HCT116 (cell line): ENCODE measurements at regions not wholly inside any gene's neighbourhood (a gene's known extent, or its start where the extent isn't known, plus 50 kb on each side); places are given as distances from the start of the nearest gene placed in this dataset.

ENCODE experiments used
- ATAC-seq: fragments of 200-7000 bp; cut with Tn5 transposase; 2 replicates; pipeline ENCODE4 v1.9.1; 2020; ENCODE audit warnings: mild to moderate bottlenecking, moderate library complexity
- BruUV-seq: library from RNA; stranded (reverse); fragments of 400-500 nt; replicated peaks from 2 replicates; lab custom pipeline; 2021; lab: Mats Ljungman, UMichigan
- CTCF ChIA-PET: fragments of 300-600 bp; sonication (Branson Sonifier 250); formaldehyde crosslinking; loops from one replicate; lab custom pipeline; 2021; ENCODE audit warnings: antibody characterized with exemption; lab: Charles Lee
- POLR2A ChIA-PET: fragments of 300-600, 350-600 bp; sonication (Branson Sonifier 250); formaldehyde crosslinking; loops from one replicate; lab custom pipeline; 2021; ENCODE audit warnings: antibody characterized with exemption; lab: Charles Lee
- RAD21 ChIA-PET, 2 experiments: fragments of 300-600 bp; sonication (Branson Sonifier 250); formaldehyde crosslinking; loops; one replicate each; lab custom pipeline; 2023; ENCODE audit warnings: low total read pairs in 2 of 2; ENCODE audit not compliant: uncharacterized antibody in 2 of 2, unreplicated experiment in 2 of 2, low non-redundant PET in 1 of 2; lab: Charles Lee
- DNase-seq: peaks from one replicate; pipeline ENCODE4 v3.0.0-alpha.2; 2010; ENCODE audit warnings: low read depth, low spot score
- H2AFZ ChIP-seq: fragments of 200-600 bp; shearing (Covaris generic), sonication (generic); 2 replicates; pipeline ENCODE4 v1.6.1; 2017; ENCODE audit warnings: low read depth, mixed run types, mixed read lengths, antibody characterized with exemption, low read length; ENCODE audit not compliant: poor library complexity, severe bottlenecking
- H3K27ac ChIP-seq: 2 replicates; pipeline ENCODE4 v1.5.1; 2012; ENCODE audit warnings: low read depth, low read length
- H3K27me3 ChIP-seq: fragments of 200-600 bp; sonication (generic); 2 replicates; pipeline ENCODE4 v1.6.1; 2016; ENCODE audit warnings: mixed run types, low read length, mixed read lengths; ENCODE audit not compliant: insufficient read depth
- H3K36me3 ChIP-seq, 2 experiments: fragments of 200-500 bp in 1 of 2; fragments of 200-600 bp in 1 of 2; sonication (Bioruptor generic) in 1 of 2; sonication (generic) in 1 of 2; 2 replicates each; pipeline versions ENCODE4 v1.5.1 to v1.6.1; 2014 to 2016; ENCODE audit warnings: low read length in 2 of 2, inconsistent platforms in 1 of 2, mixed read lengths in 1 of 2, mixed run types in 1 of 2; ENCODE audit not compliant: insufficient read depth in 2 of 2, control insufficient read depth in 1 of 2
- H3K4me1 ChIP-seq, 2 experiments: fragments of 200-600 bp in 1 of 2; sonication (generic) in 1 of 2; 2 replicates each; pipeline versions ENCODE4 v1.5.1 to v1.6.1; 2012 to 2017; ENCODE audit warnings: low read length in 2 of 2, inconsistent platforms in 1 of 2, mild to moderate bottlenecking in 1 of 2, mixed read lengths in 1 of 2, mixed run types in 1 of 2, moderate library complexity in 1 of 2; ENCODE audit not compliant: insufficient read depth in 2 of 2, control insufficient read depth in 1 of 2
- H3K4me2 ChIP-seq: fragments of 200-600 bp; sonication (generic); 2 replicates; pipeline ENCODE4 v1.6.1; 2017; ENCODE audit warnings: mixed run types, low read length, mixed read lengths
- H3K4me3 ChIP-seq, 2 experiments: fragments of 200-600 bp in 1 of 2; sonication (generic) in 1 of 2; replicated peaks in 1 of 2; 2 replicates each; pipeline ENCODE4 v1.5.1; 2011 to 2016; ENCODE audit warnings: low read length in 2 of 2, control low read depth in 1 of 2, low read depth in 1 of 2, mild to moderate bottlenecking in 1 of 2, mixed read lengths in 1 of 2, mixed run types in 1 of 2
- H3K79me2 ChIP-seq: fragments of 200-600 bp; sonication (generic); 2 replicates; pipeline ENCODE4 v1.6.1; 2017; ENCODE audit warnings: mild to moderate bottlenecking, mixed run types, low read length, moderate library complexity, mixed read lengths; ENCODE audit not compliant: insufficient read depth
- H3K9ac ChIP-seq: fragments of 200-600 bp; sonication (generic); 2 replicates; pipeline ENCODE4 v1.6.1; 2016; ENCODE audit warnings: low read length, mixed read lengths
- H3K9me2 ChIP-seq: fragments of 200-600 bp; sonication (generic), shearing (Covaris generic); 2 replicates; pipeline ENCODE4 v1.6.1; 2017; ENCODE audit warnings: mixed run types, mild to moderate bottlenecking, moderate library complexity; ENCODE audit not compliant: insufficient read depth
- H3K9me3 ChIP-seq, 2 experiments: fragments of 200-500 bp in 1 of 2; fragments of 200-600 bp in 1 of 2; sonication (Bioruptor generic) in 1 of 2; sonication (generic) in 1 of 2; 2 replicates each; pipeline ENCODE4 v1.6.1; 2014 to 2017; ENCODE audit warnings: low read length in 2 of 2, mixed read lengths in 2 of 2, inconsistent platforms in 1 of 2, low read depth in 1 of 2, mild to moderate bottlenecking in 1 of 2, mixed run types in 1 of 2, moderate library complexity in 1 of 2; ENCODE audit not compliant: control insufficient read depth in 1 of 2, insufficient read depth in 1 of 2
- H4K20me1 ChIP-seq: fragments of 200-600 bp; sonication (generic), shearing (Covaris generic); 2 replicates; pipeline ENCODE4 v1.6.1; 2017; ENCODE audit warnings: mixed run types, mild to moderate bottlenecking, moderate library complexity; ENCODE audit not compliant: insufficient read depth
- CBX3 ChIP-seq: IDR thresholded peaks from 2 replicates; pipeline ENCODE4 v1.6.1; 2012; ENCODE audit warnings: low read depth
- CEBPB ChIP-seq: IDR thresholded peaks from 2 replicates; pipeline ENCODE4 v1.6.1; 2012; ENCODE audit warnings: low read depth
- ELF1 ChIP-seq: IDR thresholded peaks from 2 replicates; pipeline ENCODE4 v1.6.1; 2012; ENCODE audit warnings: low read depth, borderline replicate concordance
- EZH2phosphoT487 ChIP-seq: fragments of 200-600 bp; IDR thresholded peaks from 2 replicates; pipeline ENCODE4 v1.6.1; 2018; ENCODE audit warnings: antibody characterized with exemption, borderline replicate concordance
- JUND ChIP-seq: IDR thresholded peaks from 2 replicates; pipeline ENCODE4 v1.6.1; 2012
- POLR2A ChIP-seq: IDR thresholded peaks from 2 replicates; pipeline ENCODE4 v1.7.0; 2011; ENCODE audit warnings: borderline replicate concordance; ENCODE audit not compliant: insufficient read depth, insufficient read length; ENCODE audit errors: extremely low read depth
- POLR2AphosphoS5 ChIP-seq: IDR thresholded peaks from 2 replicates; pipeline ENCODE4 v1.6.1; 2011; ENCODE audit warnings: mild to moderate bottlenecking, low read depth, low read length, moderate library complexity
- RAD21 ChIP-seq: IDR thresholded peaks from 2 replicates; pipeline ENCODE4 v1.6.1; 2012; ENCODE audit warnings: low read depth, mild to moderate bottlenecking
- SIN3A ChIP-seq: IDR thresholded peaks from 2 replicates; pipeline ENCODE4 v1.6.1; 2012; ENCODE audit warnings: low read depth
- SP1 ChIP-seq: IDR thresholded peaks from 2 replicates; pipeline ENCODE4 v1.6.1; 2012; ENCODE audit warnings: low read depth
- SRF ChIP-seq: IDR thresholded peaks from 2 replicates; pipeline ENCODE4 v1.6.1; 2012; ENCODE audit warnings: low read depth
- TCF7L2 ChIP-seq: IDR thresholded peaks from 2 replicates; pipeline ENCODE4 v1.7.0; 2011; ENCODE audit warnings: borderline replicate concordance, inconsistent platforms; ENCODE audit not compliant: insufficient read depth, insufficient read length; ENCODE audit errors: extremely low read depth
- YY1 ChIP-seq: IDR thresholded peaks from 2 replicates; pipeline ENCODE4 v1.6.1; 2011; ENCODE audit warnings: low read length, low read depth, moderate library complexity, mild to moderate bottlenecking; ENCODE audit not compliant: insufficient replicate concordance; ENCODE audit errors: extremely low read depth
- ZFX ChIP-seq: fragments of 450-650 bp; IDR thresholded peaks from 2 replicates; pipeline ENCODE4 v1.6.1; 2017
- ZNF274 ChIP-seq: fragments of 200-500 bp; sonication (Bioruptor generic); IDR thresholded peaks from 2 replicates; pipeline ENCODE4 v1.6.1; 2014; ENCODE audit warnings: mild to moderate bottlenecking, low read depth, low read length, inconsistent platforms
- intact Hi-C: fragments of 100-400 bp; cut with micrococcal nuclease; formaldehyde crosslinking; loops from 2 replicates; pipeline ENCODE4 v1.10.0; 2022
- TF ChIP-seq, protein P1 (sequence below), 3 experiments: fragments of 200-600 bp in 1 of 3; sonication (generic) in 1 of 3; IDR thresholded peaks in 2 of 3; conservative IDR thresholded peaks in 1 of 3; 2 replicates each; pipeline ENCODE4 v1.5.1; 2012 to 2017; ENCODE audit warnings: low read depth in 2 of 3, low read length in 2 of 3, antibody characterized with exemption in 1 of 3, borderline replicate concordance in 1 of 3, control low read depth in 1 of 3, mild to moderate bottlenecking in 1 of 3, mixed read lengths in 1 of 3, mixed run types in 1 of 3, moderate library complexity in 1 of 3; ENCODE audit not compliant: insufficient read depth in 1 of 3
- TF ChIP-seq, protein P2 (sequence below): IDR thresholded peaks from 2 replicates; pipeline ENCODE4 v1.6.1; 2012

DNA sequence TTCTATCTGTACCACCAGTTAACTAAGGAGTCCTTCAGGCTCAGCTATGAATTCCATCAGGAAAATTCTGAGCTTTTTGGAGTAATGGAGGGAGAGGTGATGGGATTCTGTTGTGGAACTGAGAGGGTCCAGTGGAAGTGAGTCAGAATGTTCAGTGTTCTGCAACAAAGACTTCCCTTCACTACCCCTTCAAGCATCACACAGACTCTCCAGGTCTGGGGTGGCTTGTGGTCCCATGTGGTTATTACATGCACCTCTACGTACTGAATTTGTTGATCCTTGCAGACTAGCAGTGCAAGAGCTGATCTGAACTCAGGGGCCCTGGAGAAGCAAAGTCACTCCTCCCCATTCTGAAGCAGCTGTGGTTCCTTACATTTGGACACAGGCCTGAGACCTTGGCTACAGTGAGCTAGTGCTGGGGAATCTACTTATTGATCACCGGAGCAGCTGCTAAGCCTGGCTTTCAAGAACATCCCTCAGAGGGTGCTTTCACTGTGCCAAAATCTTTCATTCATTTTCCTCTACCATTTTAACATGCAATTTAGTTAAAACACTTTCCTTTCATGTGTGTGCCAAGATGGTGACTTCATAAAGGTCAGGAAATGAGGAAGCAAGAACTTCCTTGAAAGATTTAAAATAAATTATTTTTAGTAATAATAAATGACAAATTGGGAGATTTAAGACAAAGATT, 75.0 kb upstream of the TNC start:
- POLR2A ChIA-PET: no interaction called here
- H2AFZ ChIP-seq: no peak overlapping the region
- TF ChIP-seq ZNF274 (no peak), ZFX (no peak), TCF7L2 (no peak), POLR2A (no peak), YY1 (no peak)
- TF ChIP-seq, protein P1, sequence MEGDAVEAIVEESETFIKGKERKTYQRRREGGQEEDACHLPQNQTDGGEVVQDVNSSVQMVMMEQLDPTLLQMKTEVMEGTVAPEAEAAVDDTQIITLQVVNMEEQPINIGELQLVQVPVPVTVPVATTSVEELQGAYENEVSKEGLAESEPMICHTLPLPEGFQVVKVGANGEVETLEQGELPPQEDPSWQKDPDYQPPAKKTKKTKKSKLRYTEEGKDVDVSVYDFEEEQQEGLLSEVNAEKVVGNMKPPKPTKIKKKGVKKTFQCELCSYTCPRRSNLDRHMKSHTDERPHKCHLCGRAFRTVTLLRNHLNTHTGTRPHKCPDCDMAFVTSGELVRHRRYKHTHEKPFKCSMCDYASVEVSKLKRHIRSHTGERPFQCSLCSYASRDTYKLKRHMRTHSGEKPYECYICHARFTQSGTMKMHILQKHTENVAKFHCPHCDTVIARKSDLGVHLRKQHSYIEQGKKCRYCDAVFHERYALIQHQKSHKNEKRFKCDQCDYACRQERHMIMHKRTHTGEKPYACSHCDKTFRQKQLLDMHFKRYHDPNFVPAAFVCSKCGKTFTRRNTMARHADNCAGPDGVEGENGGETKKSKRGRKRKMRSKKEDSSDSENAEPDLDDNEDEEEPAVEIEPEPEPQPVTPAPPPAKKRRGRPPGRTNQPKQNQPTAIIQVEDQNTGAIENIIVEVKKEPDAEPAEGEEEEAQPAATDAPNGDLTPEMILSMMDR (IDR thresholded peaks at IDR 0.05 in 2 of 3, conservative IDR thresholded peaks at IDR 0.05 in 1 of 3; ENCODE audit: borderline replicate concordance in 1 of 3, insufficient read depth in 1 of 3, low read depth in 2 of 3, low read length in 2 of 3): no peak
- TF ChIP-seq, all 23 proteins: peak for 0
- Histone ChIP-seq H3K9me2 (no peaks in the 10 kb centered on the region), H3K27ac (no peak overlapping the region), H3K27me3 (no peaks in the 10 kb centered on the region; the same call in 1 of the 2 replicates), H3K4me1 (peaks cover 0 to 2% of the 10 kb centered on the region in 2 experiments; a peak in 1 of 4 replicates), H3K79me2 (no peaks in the 10 kb centered on the region), H3K9ac (no peak overlapping the region), H3K4me3 (no peak overlapping the region), H3K36me3 (no peaks in the 10 kb centered on the region), H3K4me2 (no peak overlapping the region), H4K20me1 (no peaks in the 10 kb centered on the region), H3K9me3 (peaks cover 0 to 5% of the 10 kb centered on the region in 2 experiments; a peak in 1 of 4 replicates)
- DNase-seq (no peak), ATAC-seq (no peak)
- RAD21 ChIA-PET: no interaction called here
- no TSS peak for BruUV-seq
- CTCF ChIA-PET: no interaction called here
- intact Hi-C loops: no loop called here

DNA sequence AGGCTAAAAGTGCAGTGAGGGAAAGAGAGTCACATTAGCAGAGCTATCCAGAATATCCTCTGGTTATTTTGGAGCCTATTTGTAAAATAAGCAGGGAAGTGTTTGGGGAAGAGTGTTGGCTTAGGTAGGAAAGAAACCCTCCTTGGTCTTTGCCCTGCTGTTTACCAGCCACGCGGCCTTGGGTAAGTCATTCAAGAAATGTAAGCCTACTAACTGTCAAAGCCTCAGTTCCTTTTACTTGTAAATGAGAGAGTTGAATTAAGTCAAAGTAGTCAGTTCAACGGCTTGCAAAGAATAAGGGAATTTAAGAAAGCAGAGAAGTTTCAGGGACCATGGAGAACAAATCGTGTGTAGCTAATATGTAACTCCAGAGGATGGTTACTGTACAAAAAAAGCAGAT, 75.8 kb upstream of the TNC start:
- ATAC-seq: no peak
- ChIA-PET CTCF (no interaction called here), POLR2A (no interaction called here), RAD21 (no interaction called here)
- H2AFZ ChIP-seq: no peak overlapping the region
- no peaks in the 10 kb centered on the region for H3K9me2 ChIP-seq
- H3K27me3 ChIP-seq: no peaks in the 10 kb centered on the region; the same call in 1 of the 2 replicates
- no peak overlapping the region for H3K4me3 ChIP-seq
- no peaks in the 10 kb centered on the region for H3K36me3 ChIP-seq
- DNase-seq: no peak
- H3K4me2 ChIP-seq: no peak overlapping the region
- TF ChIP-seq RAD21 (no peak), CEBPB (no peak), EZH2phosphoT487 (no peak), JUND (no peak), SIN3A (no peak), POLR2AphosphoS5 (no peak), ELF1 (no peak), SP1 (no peak), SRF (no peak), CBX3 (no peak)
- TF ChIP-seq, protein P2, sequence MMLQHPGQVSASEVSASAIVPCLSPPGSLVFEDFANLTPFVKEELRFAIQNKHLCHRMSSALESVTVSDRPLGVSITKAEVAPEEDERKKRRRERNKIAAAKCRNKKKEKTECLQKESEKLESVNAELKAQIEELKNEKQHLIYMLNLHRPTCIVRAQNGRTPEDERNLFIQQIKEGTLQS: no peak
- no TSS peak for BruUV-seq
- no peak overlapping the region for H3K27ac ChIP-seq
- H3K4me1 ChIP-seq: peaks cover 0 to 6% of the 10 kb centered on the region in 2 experiments; a peak in 1 of 4 replicates
- H3K79me2 ChIP-seq: no peaks in the 10 kb centered on the region
- H3K9ac ChIP-seq: no peak overlapping the region
- no peaks in the 10 kb centered on the region for H4K20me1 ChIP-seq
- H3K9me3 ChIP-seq: peaks cover 0 to 5% of the 10 kb centered on the region in 2 experiments; a peak in 1 of 4 replicates
- intact Hi-C loops: no loop called here
